H1 (cell line): ENCODE measurements at regions not wholly inside any gene's neighbourhood (a gene's known extent, or its start where the extent isn't known, plus 50 kb on each side); places are given as distances from the start of the nearest gene placed in this dataset.

Source experiments
- CTCF ChIA-PET: fragments of 300-600 bp; sonication (Branson Sonifier 250); formaldehyde crosslinking; loops from one replicate; lab custom pipeline; 2021; ENCODE audit not compliant: partially characterized antibody; lab: Charles Lee
- POLR2A ChIA-PET: fragments of 300-600 bp; sonication (Branson Sonifier 250); formaldehyde crosslinking; loops from one replicate; lab custom pipeline; 2021; ENCODE audit warnings: inconsistent platforms; ENCODE audit not compliant: partially characterized antibody; lab: Charles Lee
- DNase-seq, 2 experiments: peaks; one replicate each; pipeline versions ENCODE4 v3.0.0 to v3.0.0-alpha.2; 2010 to 2022; ENCODE audit warnings: low spot score in 2 of 2, low read depth in 1 of 2, mixed read lengths in 1 of 2
- FAIRE-seq: peaks from 2 replicates; lab custom pipeline; 2011; peaks lifted over from hg19 to GRCh38; lab: Jason Lieb, UNC
- H2AFZ ChIP-seq: 2 replicates; pipeline ENCODE4 v1.8.1; 2012; ENCODE audit warnings: low read length, inconsistent platforms
- H2AK5ac ChIP-seq: 2 replicates; pipeline ENCODE4 v1.6.1; 2013; ENCODE audit warnings: low read depth, low read length
- H2BK120ac ChIP-seq: replicated peaks from 2 replicates; pipeline ENCODE3; 2013; ENCODE audit warnings: low read depth, low read length, inconsistent platforms
- H2BK12ac ChIP-seq: 2 replicates; pipeline ENCODE4 v1.6.1; 2013; ENCODE audit warnings: low read depth, low read length
- H2BK15ac ChIP-seq: 2 replicates; pipeline ENCODE4 v1.6.1; 2013; ENCODE audit warnings: low read length
- H2BK20ac ChIP-seq: 2 replicates; pipeline ENCODE4 v1.6.1; 2013; ENCODE audit warnings: low read length
- H2BK5ac ChIP-seq: 2 replicates; pipeline ENCODE4 v1.6.1; 2013; ENCODE audit warnings: low read depth, low read length
- H3K14ac ChIP-seq: 2 replicates; pipeline ENCODE4 v1.6.1; 2013; ENCODE audit warnings: inconsistent platforms; ENCODE audit not compliant: insufficient read length
- H3K18ac ChIP-seq: 2 replicates; pipeline ENCODE4 v1.6.1; 2013; ENCODE audit warnings: low read length; ENCODE audit errors: extremely low read depth
- H3K23ac ChIP-seq: 2 replicates; pipeline ENCODE4 v1.6.1; 2013; ENCODE audit warnings: inconsistent platforms; ENCODE audit not compliant: insufficient read length
- H3K23me2 ChIP-seq: 2 replicates; pipeline ENCODE4 v1.6.1; 2013; ENCODE audit warnings: low read depth, low read length
- H3K27ac ChIP-seq: 2 replicates; pipeline ENCODE4 v1.6.1; 2011; ENCODE audit warnings: low read depth, low read length, inconsistent platforms
- H3K27me3 ChIP-seq, 4 experiments: replicated peaks in 1 of 4; 1 replicate in 1 of 4; 2 replicates in 3 of 4; pipeline versions ENCODE4 v1.6.1 to v1.8.1; 2011 to 2013; ENCODE audit warnings: low read length in 3 of 4, mild to moderate bottlenecking in 3 of 4, inconsistent platforms in 2 of 4, mixed read lengths in 2 of 4, moderate library complexity in 1 of 4; ENCODE audit not compliant: control insufficient read depth in 3 of 4, insufficient read depth in 3 of 4; ENCODE audit errors: extremely low read depth in 1 of 4
- H3K36me3 ChIP-seq, 4 experiments: 2 replicates each; pipeline versions ENCODE4 v1.6.1 to v1.8.1; 2011 to 2013; ENCODE audit warnings: mild to moderate bottlenecking in 4 of 4, low read length in 3 of 4, moderate library complexity in 2 of 4, control low read depth in 1 of 4, inconsistent platforms in 1 of 4; ENCODE audit not compliant: insufficient read depth in 4 of 4, control insufficient read depth in 2 of 4
- H3K4ac ChIP-seq: replicated peaks from 2 replicates; pipeline ENCODE3; 2013; ENCODE audit warnings: low read length, low read depth, mixed read lengths, inconsistent platforms; ENCODE audit not compliant: insufficient read length
- H3K4me1 ChIP-seq, 4 experiments: replicated peaks in 1 of 4; 1 replicate in 1 of 4; 2 replicates in 3 of 4; pipeline versions ENCODE4 v1.6.1 to v1.8.1; 2011 to 2013; ENCODE audit warnings: low read length in 3 of 4, inconsistent platforms in 2 of 4, mixed read lengths in 1 of 4; ENCODE audit not compliant: insufficient read depth in 4 of 4, control insufficient read depth in 3 of 4
- H3K4me2 ChIP-seq, 2 experiments: 2 replicates each; pipeline versions ENCODE4 v1.6.1 to v1.8.1; 2011 to 2013; ENCODE audit warnings: low read depth in 2 of 2, low read length in 2 of 2, control low read depth in 1 of 2, inconsistent platforms in 1 of 2, mild to moderate bottlenecking in 1 of 2; ENCODE audit not compliant: insufficient read depth in 1 of 2
- H3K4me3 ChIP-seq, 4 experiments: fragments of 200-600, 300-600 bp in 1 of 4; sonication (generic), shearing (Covaris generic), sonication (Bioruptor Twin) in 1 of 4; 2 replicates each; pipeline versions ENCODE4 v1.5.1 to v1.8.1; 2011 to 2016; ENCODE audit warnings: low read length in 4 of 4, low read depth in 3 of 4, control low read depth in 2 of 4, inconsistent platforms in 2 of 4, mild to moderate bottlenecking in 2 of 4, mixed read lengths in 1 of 4, moderate library complexity in 1 of 4; ENCODE audit not compliant: insufficient read depth in 2 of 4; ENCODE audit errors: extremely low read depth in 1 of 4
- H3K56ac ChIP-seq: replicated peaks from 2 replicates; pipeline ENCODE3; 2013; ENCODE audit warnings: low read depth, mild to moderate bottlenecking, mixed read lengths, low read length, inconsistent platforms; ENCODE audit not compliant: insufficient read length
- H3K79me1 ChIP-seq: 2 replicates; pipeline ENCODE4 v1.6.1; 2013; ENCODE audit warnings: low read depth, low read length, control low read depth
- H3K79me2 ChIP-seq, 2 experiments: 2 replicates each; pipeline versions ENCODE4 v1.6.1 to v1.8.1; 2012 to 2013; ENCODE audit warnings: low read length in 2 of 2, mild to moderate bottlenecking in 2 of 2, inconsistent platforms in 1 of 2; ENCODE audit not compliant: insufficient read depth in 2 of 2, control insufficient read depth in 1 of 2
- H3K9ac ChIP-seq, 4 experiments: replicated peaks in 1 of 4; 1 replicate in 1 of 4; 2 replicates in 3 of 4; pipeline versions ENCODE4 v1.6.1 to v1.8.1; 2011 to 2013; ENCODE audit warnings: low read depth in 3 of 4, low read length in 3 of 4, control low read depth in 2 of 4, mild to moderate bottlenecking in 2 of 4, moderate library complexity in 2 of 4, inconsistent platforms in 1 of 4; ENCODE audit errors: extremely low read depth in 1 of 4
- H3K9me3 ChIP-seq, 2 experiments: 2 replicates each; pipeline versions ENCODE4 v1.6.1 to v1.8.1; 2012 to 2013; ENCODE audit warnings: mild to moderate bottlenecking in 2 of 2, moderate library complexity in 2 of 2, control low read depth in 1 of 2, inconsistent platforms in 1 of 2, low read depth in 1 of 2, low read length in 1 of 2, mixed read lengths in 1 of 2; ENCODE audit not compliant: insufficient read depth in 2 of 2
- H4K20me1 ChIP-seq, 2 experiments: replicated peaks in 1 of 2; 2 replicates each; pipeline versions ENCODE3 to v1.8.1; 2011 to 2013; ENCODE audit warnings: inconsistent platforms in 2 of 2, low read length in 2 of 2, mild to moderate bottlenecking in 1 of 2; ENCODE audit not compliant: insufficient read depth in 2 of 2, control insufficient read depth in 1 of 2
- H4K5ac ChIP-seq: 2 replicates; pipeline ENCODE4 v1.6.1; 2013; ENCODE audit warnings: low read length, low read depth, mixed read lengths, inconsistent platforms; ENCODE audit not compliant: insufficient read length
- H4K8ac ChIP-seq: 2 replicates; pipeline ENCODE4 v1.8.0; 2013; ENCODE audit warnings: mild to moderate bottlenecking, moderate library complexity, low read length, inconsistent platforms; ENCODE audit not compliant: insufficient read depth; ENCODE audit errors: extremely low read depth
- H4K91ac ChIP-seq: replicated peaks from 2 replicates; pipeline ENCODE3; 2013; ENCODE audit warnings: low read length, mixed read lengths, inconsistent platforms; ENCODE audit not compliant: insufficient read length
- CBX5 ChIP-seq: fragments of 300-800, 300-1000 bp; sonication (generic); IDR thresholded peaks from 2 replicates; pipeline ENCODE4 v1.7.1; 2016; ENCODE audit warnings: antibody characterized with exemption, low read length, low read depth
- CTCF ChIP-seq, 3 experiments: IDR thresholded peaks; 1 replicate in 2 of 3; 2 replicates in 1 of 3; pipeline versions ENCODE4 v1.5.1 to v1.6.1; 2011; ENCODE audit warnings: low read length in 3 of 3, mild to moderate bottlenecking in 3 of 3, inconsistent platforms in 2 of 3, low read depth in 1 of 3, moderate library complexity in 1 of 3; ENCODE audit not compliant: insufficient read depth in 1 of 3; ENCODE audit errors: control extremely low read depth in 1 of 3
- JUND ChIP-seq: IDR thresholded peaks from 2 replicates; pipeline ENCODE4 v1.6.1; 2011; ENCODE audit warnings: mild to moderate bottlenecking, improper control_type of control experiment, low read length
- KDM1A ChIP-seq: fragments of 200-600, 300-600 bp; sonication (generic); IDR thresholded peaks from 2 replicates; pipeline ENCODE4 v1.7.1; 2016; ENCODE audit warnings: mild to moderate bottlenecking, low read length, borderline replicate concordance
- PHF8 ChIP-seq: fragments of 200-600 bp; sonication (generic); conservative IDR thresholded peaks from 2 replicates; pipeline ENCODE4 v1.7.1; 2012; ENCODE audit warnings: low read depth, mild to moderate bottlenecking, inconsistent platforms, low read length, moderate library complexity
- RAD21 ChIP-seq, 2 experiments: IDR thresholded peaks in 1 of 2; conservative IDR thresholded peaks in 1 of 2; 2 replicates each; pipeline ENCODE4 v1.6.1; 2011; ENCODE audit warnings: low read depth in 2 of 2, low read length in 2 of 2, improper control_type of control experiment in 1 of 2, inconsistent platforms in 1 of 2, mild to moderate bottlenecking in 1 of 2, moderate library complexity in 1 of 2
- SRF ChIP-seq: IDR thresholded peaks from 2 replicates; pipeline ENCODE4 v1.6.1; 2011; ENCODE audit warnings: mild to moderate bottlenecking, low read depth, low read length, moderate library complexity
- TAF7 ChIP-seq: optimal IDR thresholded peaks from 2 replicates; pipeline ENCODE3; 2011; ENCODE audit warnings: low read depth, mild to moderate bottlenecking, inconsistent platforms, low read length, moderate library complexity, borderline replicate concordance
- WGBS, 2 experiments: shearing (Covaris generic) in 1 of 2; methylation state at CpG; one replicate each; pipeline versions ENCODE4 v1.1.6 to v1.1.7; 2013 to 2015; ENCODE audit warnings: low lambda C conversion rate in 2 of 2, mixed read lengths in 2 of 2, inconsistent platforms in 1 of 2, low coverage in 1 of 2, missing lambda C conversion rate in 1 of 2; ENCODE audit not compliant: insufficient replicate concordance in 2 of 2, insufficient coverage in 1 of 2, insufficient read length in 1 of 2; ENCODE audit errors: extremely low coverage in 1 of 2, missing lambda C conversion rate in 1 of 2; 5-methylcytosine and 5-hydroxymethylcytosine counted together

GRCh38 chr14:98853063-98853729, 418.8 kb downstream of the BCL11B start:
- TF ChIP-seq CTCF (IDR thresholded peaks at IDR 0.05; ENCODE audit: control extremely low read depth in 1 of 3, insufficient read depth in 1 of 3, low read depth in 1 of 3, low read length in 3 of 3) (peak in 1 of 3 experiments; percentile 13; a peak in 1 of 4 replicates), PHF8 (no peak), JUND (no peak), RAD21 (IDR thresholded peaks at IDR 0.05 in 1 of 2, conservative IDR thresholded peaks at IDR 0.05 in 1 of 2; ENCODE audit: low read depth in 2 of 2, low read length in 2 of 2) (peak; percentile 40 to 48; a peak in 3 of 4 replicates), SRF (peak; percentile 80; the same call in 1 of the 2 replicates), TAF7 (no peak), KDM1A (no peak), CBX5 (no peak)

More at GRCh38 chr14:98853063-98853729, 418.8 kb downstream of the BCL11B start:
- H3K56ac ChIP-seq: no peak overlapping the region
- no peaks in the 10 kb centered on the region for H4K20me1 ChIP-seq
- H3K4me1 ChIP-seq: peaks cover 0 to 3% (median 1%) of the 10 kb centered on the region in 4 experiments; a peak in 2 of 7 replicates
- no peak overlapping the region for H3K9ac ChIP-seq
- no peak overlapping the region for H3K4me3 ChIP-seq
- H2AFZ ChIP-seq: peak overlapping the region; percentile 19; the same call in 1 of the 2 replicates
- no peak overlapping the region for H4K5ac ChIP-seq
- ChIA-PET POLR2A (no interaction called here), CTCF (interaction anchor here (0.7 kb wide), 1 partner anchor 60 kb away, joined by 3 read pairs; no protein-coding TSS in a partner anchor)
- H2BK5ac ChIP-seq: no peak overlapping the region
- H2BK20ac ChIP-seq: no peak overlapping the region
- no peak overlapping the region for H2BK12ac ChIP-seq
- no peaks in the 10 kb centered on the region for H3K79me2 ChIP-seq
- H3K79me1 ChIP-seq: no peaks in the 10 kb centered on the region
- no peak overlapping the region for H4K91ac ChIP-seq
- H3K4me2 ChIP-seq: no peak overlapping the region
- no peak overlapping the region for H3K14ac ChIP-seq
- FAIRE-seq: no peak
- H2BK120ac ChIP-seq: no peak overlapping the region
- WGBS, 2 experiments: 87% methylated on average over 10 of the region's 10 CpGs; no CpG with 5 or more reads in 1 of the 2 experiments
- DNase-seq: no peak
- no peaks in the 10 kb centered on the region; a peak in 1 of 4 replicates for H3K9me3 ChIP-seq
- H2AK5ac ChIP-seq: no peak overlapping the region
- H3K36me3 ChIP-seq: no peaks in the 10 kb centered on the region
- H3K27me3 ChIP-seq: no peaks in the 10 kb centered on the region
- no peak overlapping the region for H3K23ac ChIP-seq
- no peak overlapping the region for H4K8ac ChIP-seq
- no peak overlapping the region for H3K4ac ChIP-seq
- H3K23me2 ChIP-seq: no peaks in the 10 kb centered on the region
- no peak overlapping the region for H2BK15ac ChIP-seq
- H3K27ac ChIP-seq: no peak overlapping the region
- H3K18ac ChIP-seq: no peak overlapping the region
